ENCODE measurements at regions not wholly inside any gene's neighbourhood (a gene's known extent, or its start where the extent isn't known, plus 50 kb on each side); places are given as distances from the start of the nearest gene placed in this dataset.
A peak's percentile ranks its signal among the peaks of the same experiment; 100 is the strongest.

GRCh38 chr3:118408431-118408830, 626.2 kb downstream of the IGSF11 start:
- DNase-seq, result no peak

- no peak for DNase-seq
Measured at GRCh38 chr3:118412503-118412902, 622.1 kb downstream of the IGSF11 start.

GRCh38 chr3:118425272-118425837, 609.3 kb downstream of the IGSF11 start:
- no peak for DNase-seq

GRCh38 chr3:118433825-118434224, 600.8 kb downstream of the IGSF11 start:
- no peak for DNase-seq

GRCh38 chr3:118435851-118436350, 598.7 kb downstream of the IGSF11 start:
- no peak for DNase-seq

- peak; percentile 48 for DNase-seq
Measured at GRCh38 chr3:118436697-118437262, 597.9 kb downstream of the IGSF11 start.

- no peak for DNase-seq
Measured at GRCh38 chr3:118445036-118445435, 589.6 kb downstream of the IGSF11 start.

GRCh38 chr3:118447339-118447738, 587.3 kb downstream of the IGSF11 start:
- DNase-seq, result no peak

- DNase-seq, result no peak
Measured at GRCh38 chr3:118466795-118467330, 567.8 kb downstream of the IGSF11 start.

GRCh38 chr3:118468801-118469200, 565.8 kb downstream of the IGSF11 start:
- DNase-seq, result no peak

- no peak for DNase-seq
Measured at GRCh38 chr3:118472586-118472985, 562.1 kb downstream of the IGSF11 start.

- no peak for DNase-seq
Measured at GRCh38 chr3:118473343-118473742, 561.3 kb downstream of the IGSF11 start.

- no peak for DNase-seq
Measured at GRCh38 chr3:118476885-118477618, 557.6 kb downstream of the IGSF11 start.

GRCh38 chr3:118477768-118478167, 556.9 kb downstream of the IGSF11 start:
- DNase-seq, result no peak

GRCh38 chr3:118478706-118479276, 555.9 kb downstream of the IGSF11 start:
- DNase-seq, result no peak

GRCh38 chr3:118479376-118479775, 555.3 kb downstream of the IGSF11 start:
- DNase-seq, result no peak

- no peak for DNase-seq
Measured at GRCh38 chr3:118480101-118480860, 554.4 kb downstream of the IGSF11 start.

- DNase-seq, result no peak
Measured at GRCh38 chr3:118485693-118486092, 549.0 kb downstream of the IGSF11 start.

GRCh38 chr3:118487734-118488133, 546.9 kb downstream of the IGSF11 start:
- no peak for DNase-seq

- no peak for DNase-seq
Measured at GRCh38 chr3:118488732-118489131, 545.9 kb downstream of the IGSF11 start.

GRCh38 chr3:118495206-118495605, 539.4 kb downstream of the IGSF11 start:
- no peak for DNase-seq

- no peak for DNase-seq
Measured at GRCh38 chr3:118497274-118497673, 537.4 kb downstream of the IGSF11 start.

- no peak for DNase-seq
Measured at GRCh38 chr3:118501152-118501551, 533.5 kb downstream of the IGSF11 start.

All from hematopoietic multipotent progenitor cell treated with erythropoietin and hydrocortisone succinate and interleukin-3 and kit ligand, for 6 days (in vitro differentiated cells).